RPMI7951 (cell line): ENCODE measurements at regions not wholly inside any gene's neighbourhood (a gene's known extent, or its start where the extent isn't known, plus 50 kb on each side); places are given as distances from the start of the nearest gene placed in this dataset.
A peak's percentile ranks its signal among the peaks of the same experiment; 100 is the strongest.
"Not testable (repeated sequence)": the region's sequence is repeated elsewhere in the genome, so short reads cannot be mapped to it uniquely, and the experiment has no call there.

Experiments
- DNase-seq: peaks from one replicate; pipeline ENCODE4 v3.0.0-alpha.2; 2012; ENCODE audit warnings: low read depth

- DNase-seq = not testable (repeated sequence)
Observed at GRCh38 chr2:88996588-88996987, 305.1 kb downstream of the RPIA start.

- no peak for DNase-seq
Observed at GRCh38 chr2:88999365-88999764, 307.9 kb downstream of the RPIA start.

- DNase-seq = no peak
Observed at GRCh38 chr2:89000235-89000634, 308.8 kb downstream of the RPIA start.

- DNase-seq = not testable (repeated sequence)
Observed at GRCh38 chr2:89004238-89004637, 312.8 kb downstream of the RPIA start.

- DNase-seq = not testable (repeated sequence)
Observed at GRCh38 chr2:89020566-89020965, 329.1 kb downstream of the RPIA start.

GRCh38 chr2:89026296-89026695, 334.8 kb downstream of the RPIA start:
- DNase-seq = not testable (repeated sequence)

GRCh38 chr2:89027115-89027514, 335.6 kb downstream of the RPIA start:
- DNase-seq = not testable (repeated sequence)

GRCh38 chr2:89027536-89027935, 336.1 kb downstream of the RPIA start:
- not testable (repeated sequence) for DNase-seq

- not testable (repeated sequence) for DNase-seq
Observed at GRCh38 chr2:89029257-89029656, 337.8 kb downstream of the RPIA start.

- peak; percentile 39 for DNase-seq
Observed at GRCh38 chr2:89048138-89049066, 356.9 kb downstream of the RPIA start.

- DNase-seq = not testable (repeated sequence)
Observed at GRCh38 chr2:89058616-89059015, 367.1 kb downstream of the RPIA start.

- not testable (repeated sequence) for DNase-seq
Observed at GRCh38 chr2:89061174-89061573, 369.7 kb downstream of the RPIA start.

GRCh38 chr2:89076771-89077170, 385.3 kb downstream of the RPIA start:
- DNase-seq = not testable (repeated sequence)

- not testable (repeated sequence) for DNase-seq
Observed at GRCh38 chr2:89092911-89093310, 401.4 kb downstream of the RPIA start.

- not testable (repeated sequence) for DNase-seq
Observed at GRCh38 chr2:89095060-89095459, 403.6 kb downstream of the RPIA start.

- not testable (repeated sequence) for DNase-seq
Observed at GRCh38 chr2:89102587-89102986, 411.1 kb downstream of the RPIA start.

- DNase-seq = not testable (repeated sequence)
Observed at GRCh38 chr2:89106369-89107019, 415.0 kb downstream of the RPIA start.

GRCh38 chr2:89112434-89112833, 421.0 kb downstream of the RPIA start:
- peak; percentile 9 for DNase-seq

GRCh38 chr2:89113286-89113685, 421.8 kb downstream of the RPIA start:
- not testable (repeated sequence) for DNase-seq

GRCh38 chr2:89129440-89129839, 438.0 kb downstream of the RPIA start:
- not testable (repeated sequence) for DNase-seq

GRCh38 chr2:89130665-89131308, 439.3 kb downstream of the RPIA start:
- DNase-seq = not testable (repeated sequence)

GRCh38 chr2:89142959-89143358, 451.5 kb downstream of the RPIA start:
- DNase-seq = not testable (repeated sequence)
